ENCODE measurements at regions not wholly inside any gene's neighbourhood (a gene's known extent, or its start where the extent isn't known, plus 50 kb on each side); places are given as distances from the start of the nearest gene placed in this dataset.

GRCh38 chr7:126079581-126079980 is 1150.0 kb upstream of the POT1 start:
- H3K27ac Mint-ChIP-seq (ENCODE audit: unreplicated experiment), result no peak overlapping the region

DNA sequence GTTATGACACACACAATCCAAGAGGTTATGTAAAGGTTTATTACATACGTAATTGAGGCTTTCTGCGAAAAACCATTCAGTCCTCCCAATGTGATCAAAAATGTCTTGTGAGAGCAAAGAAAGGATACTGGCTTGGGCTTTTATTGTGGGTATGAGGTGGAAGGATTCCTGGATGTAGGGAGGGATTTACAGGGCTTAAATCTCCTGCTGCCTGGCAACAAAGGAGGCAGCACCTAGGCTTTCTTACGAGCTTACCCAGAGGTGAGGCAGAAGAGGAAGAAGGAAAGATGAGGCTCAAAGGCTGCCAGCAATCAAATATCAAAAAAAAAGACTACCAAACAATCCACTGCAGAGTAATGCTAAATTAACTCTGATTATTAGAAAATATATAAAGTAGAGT is 1149.5 kb upstream of the POT1 start:
- no peak overlapping the region for H3K27ac ChIP-seq (ENCODE audit: low read depth, low read length)
- H4K20me1 ChIP-seq (ENCODE audit: insufficient read depth, low read length), result no peaks in the 10 kb centered on the region
- no peaks in the 10 kb centered on the region for H3K9me3 ChIP-seq (ENCODE audit: insufficient read depth, low read depth, low read length)
- H3K9ac ChIP-seq (ENCODE audit: low read length), result no peak overlapping the region
- no peak overlapping the region for H2AFZ ChIP-seq (ENCODE audit: low read depth, low read length)
- H3K36me3 ChIP-seq (ENCODE audit: insufficient read depth, low read length), result no peaks in the 10 kb centered on the region
- Mint-ChIP-seq H3K27ac (ENCODE audit: unreplicated experiment) (no peak overlapping the region), H3K4me1 (ENCODE audit: low read depth, unreplicated experiment) (no peaks in the 10 kb centered on the region), H3K9me3 (ENCODE audit: unreplicated experiment) (no peaks in the 10 kb centered on the region), H3K27me3 (ENCODE audit: low read depth, unreplicated experiment) (no peaks in the 10 kb centered on the region), H3K4me3 (ENCODE audit: unreplicated experiment) (no peak overlapping the region), H3K36me3 (ENCODE audit: low read depth, unreplicated experiment) (no peaks in the 10 kb centered on the region)
- FAIRE-seq (no peak), DNase-seq (ENCODE audit: low read depth) (no peak)
- TF ChIP-seq CTCF (IDR thresholded peaks at IDR 0.05; ENCODE audit: insufficient read depth, low read depth, low read length) (no peak), EZH2 (IDR thresholded peaks at IDR 0.05; ENCODE audit: insufficient read depth, low read length) (no peak)
- H3K79me2 ChIP-seq (ENCODE audit: insufficient read depth, low read length), result no peaks in the 10 kb centered on the region
- no peak overlapping the region for H3K4me3 ChIP-seq (ENCODE audit: insufficient read depth, low read depth, low read length)
- no peaks in the 10 kb centered on the region for H3K4me1 ChIP-seq (ENCODE audit: insufficient read depth, low read length)
- H3K4me2 ChIP-seq (ENCODE audit: low read length), result no peak overlapping the region
- H3K27me3 ChIP-seq (ENCODE audit: insufficient read depth, low read length), result no peaks in the 10 kb centered on the region

More at GRCh38 chr7:126079581-126079980, 1150.0 kb upstream of the POT1 start:
- no peak overlapping the region for H3K4me2 ChIP-seq (ENCODE audit: low read length)
- Mint-ChIP-seq H3K9me3 (ENCODE audit: unreplicated experiment) (no peaks in the 10 kb centered on the region), H3K4me3 (ENCODE audit: unreplicated experiment) (no peak overlapping the region), H3K27me3 (ENCODE audit: low read depth, unreplicated experiment) (no peaks in the 10 kb centered on the region), H3K4me1 (ENCODE audit: low read depth, unreplicated experiment) (no peaks in the 10 kb centered on the region), H3K36me3 (ENCODE audit: low read depth, unreplicated experiment) (no peaks in the 10 kb centered on the region)
- H3K79me2 ChIP-seq (ENCODE audit: insufficient read depth, low read length), result no peaks in the 10 kb centered on the region
- no peak overlapping the region for H3K9ac ChIP-seq (ENCODE audit: low read length)
- H4K20me1 ChIP-seq (ENCODE audit: insufficient read depth, low read length), result no peaks in the 10 kb centered on the region
- H3K4me3 ChIP-seq (ENCODE audit: insufficient read depth, low read depth, low read length), result no peak overlapping the region
- FAIRE-seq, result no peak
- DNase-seq (ENCODE audit: low read depth), result no peak
- TF ChIP-seq EZH2 (IDR thresholded peaks at IDR 0.05; ENCODE audit: insufficient read depth, low read length) (no peak), CTCF (IDR thresholded peaks at IDR 0.05; ENCODE audit: insufficient read depth, low read depth, low read length) (no peak)
- no peaks in the 10 kb centered on the region for H3K27me3 ChIP-seq (ENCODE audit: insufficient read depth, low read length)
- no peak overlapping the region for H3K27ac ChIP-seq (ENCODE audit: low read depth, low read length)
- no peak overlapping the region for H2AFZ ChIP-seq (ENCODE audit: low read depth, low read length)
- H3K36me3 ChIP-seq (ENCODE audit: insufficient read depth, low read length), result no peaks in the 10 kb centered on the region
- no peaks in the 10 kb centered on the region for H3K4me1 ChIP-seq (ENCODE audit: insufficient read depth, low read length)
- no peaks in the 10 kb centered on the region for H3K9me3 ChIP-seq (ENCODE audit: insufficient read depth, low read depth, low read length)

GRCh38 chr7:126065766-126066165 is 1136.1 kb upstream of the POT1 start:
- H3K9ac ChIP-seq (ENCODE audit: low read length), result no peak overlapping the region
- Mint-ChIP-seq H3K9me3 (ENCODE audit: unreplicated experiment) (no peaks in the 10 kb centered on the region), H3K36me3 (ENCODE audit: low read depth, unreplicated experiment) (no peaks in the 10 kb centered on the region), H3K27ac (ENCODE audit: unreplicated experiment) (no peak overlapping the region), H3K27me3 (ENCODE audit: low read depth, unreplicated experiment) (no peaks in the 10 kb centered on the region), H3K4me3 (ENCODE audit: unreplicated experiment) (no peak overlapping the region), H3K4me1 (ENCODE audit: low read depth, unreplicated experiment) (no peaks in the 10 kb centered on the region)
- no peak overlapping the region for H3K4me3 ChIP-seq (ENCODE audit: insufficient read depth, low read depth, low read length)
- DNase-seq (ENCODE audit: low read depth), result no peak
- no peaks in the 10 kb centered on the region for H3K36me3 ChIP-seq (ENCODE audit: insufficient read depth, low read length)
- no peaks in the 10 kb centered on the region for H4K20me1 ChIP-seq (ENCODE audit: insufficient read depth, low read length)
- no peaks in the 10 kb centered on the region for H3K79me2 ChIP-seq (ENCODE audit: insufficient read depth, low read length)
- H3K27ac ChIP-seq (ENCODE audit: low read depth, low read length), result no peak overlapping the region
- FAIRE-seq, result no peak
- TF ChIP-seq EZH2 (IDR thresholded peaks at IDR 0.05; ENCODE audit: insufficient read depth, low read length) (no peak), CTCF (IDR thresholded peaks at IDR 0.05; ENCODE audit: insufficient read depth, low read depth, low read length) (no peak)
- no peaks in the 10 kb centered on the region for H3K4me1 ChIP-seq (ENCODE audit: insufficient read depth, low read length)
- H3K27me3 ChIP-seq (ENCODE audit: insufficient read depth, low read length), result no peaks in the 10 kb centered on the region
- no peak overlapping the region for H3K4me2 ChIP-seq (ENCODE audit: low read length)
- no peak overlapping the region for H2AFZ ChIP-seq (ENCODE audit: low read depth, low read length)
- H3K9me3 ChIP-seq (ENCODE audit: insufficient read depth, low read depth, low read length), result no peaks in the 10 kb centered on the region

Data from astrocyte (in vitro differentiated cells and primary cell).